Lower leg skin (tissue), 3 donors: ENCODE measurements at regions not wholly inside any gene's neighbourhood (a gene's known extent, or its start where the extent isn't known, plus 50 kb on each side); places are given as distances from the start of the nearest gene placed in this dataset.

Source experiments
- POLR2A ChIP-seq, 2 donors: fragments of 450-650 bp; IDR thresholded peaks; one replicate each; pipeline ENCODE4 v1.6.1; 2016 to 2017; ENCODE audit warnings: antibody characterized with exemption in 2 of 2, mild to moderate bottlenecking in 1 of 2, moderate library complexity in 1 of 2
- TF ChIP-seq, protein P1 (sequence below), 3 donors: fragments of 450-650 bp; IDR thresholded peaks; one replicate each; pipeline ENCODE4 v1.5.1; 2016; ENCODE audit warnings: antibody characterized with exemption in 3 of 3, mild to moderate bottlenecking in 3 of 3, moderate library complexity in 2 of 3

DNA sequence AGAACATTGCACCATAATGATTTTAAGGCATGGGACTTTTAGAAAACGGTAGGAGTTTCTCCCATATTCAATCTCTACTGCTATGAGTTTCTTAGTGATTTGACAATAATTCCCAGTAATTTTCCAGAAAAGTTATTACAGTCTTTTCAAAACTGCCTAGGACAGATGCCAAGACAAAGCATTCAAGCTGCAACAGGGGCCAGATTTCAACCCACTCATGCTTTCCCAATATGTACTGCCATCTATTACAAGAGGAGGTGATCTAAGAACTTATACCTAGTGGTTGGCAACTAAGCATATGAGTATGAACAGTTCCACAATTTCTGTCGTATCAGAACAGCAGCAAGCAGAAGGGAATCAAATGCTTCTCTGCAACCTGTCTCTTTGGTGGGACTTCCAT lies 95.1 kb upstream of the TMED7 start:
- TF ChIP-seq, protein P1, sequence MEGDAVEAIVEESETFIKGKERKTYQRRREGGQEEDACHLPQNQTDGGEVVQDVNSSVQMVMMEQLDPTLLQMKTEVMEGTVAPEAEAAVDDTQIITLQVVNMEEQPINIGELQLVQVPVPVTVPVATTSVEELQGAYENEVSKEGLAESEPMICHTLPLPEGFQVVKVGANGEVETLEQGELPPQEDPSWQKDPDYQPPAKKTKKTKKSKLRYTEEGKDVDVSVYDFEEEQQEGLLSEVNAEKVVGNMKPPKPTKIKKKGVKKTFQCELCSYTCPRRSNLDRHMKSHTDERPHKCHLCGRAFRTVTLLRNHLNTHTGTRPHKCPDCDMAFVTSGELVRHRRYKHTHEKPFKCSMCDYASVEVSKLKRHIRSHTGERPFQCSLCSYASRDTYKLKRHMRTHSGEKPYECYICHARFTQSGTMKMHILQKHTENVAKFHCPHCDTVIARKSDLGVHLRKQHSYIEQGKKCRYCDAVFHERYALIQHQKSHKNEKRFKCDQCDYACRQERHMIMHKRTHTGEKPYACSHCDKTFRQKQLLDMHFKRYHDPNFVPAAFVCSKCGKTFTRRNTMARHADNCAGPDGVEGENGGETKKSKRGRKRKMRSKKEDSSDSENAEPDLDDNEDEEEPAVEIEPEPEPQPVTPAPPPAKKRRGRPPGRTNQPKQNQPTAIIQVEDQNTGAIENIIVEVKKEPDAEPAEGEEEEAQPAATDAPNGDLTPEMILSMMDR (IDR thresholded peaks at IDR 0.05) = no peak
- no peak for TF ChIP-seq POLR2A (IDR thresholded peaks at IDR 0.05)
